K562 (cell line): ENCODE measurements at regions not wholly inside any gene's neighbourhood (a gene's known extent, or its start where the extent isn't known, plus 50 kb on each side); places are given as distances from the start of the nearest gene placed in this dataset.

Source experiments
- AFF1 ChIP-seq, 2 experiments: fragments of 450-650 bp; IDR thresholded peaks; 2 replicates each; pipeline ENCODE4 v1.6.1; 2018; ENCODE audit warnings: mild to moderate bottlenecking in 2 of 2, low read depth in 1 of 2; ENCODE audit not compliant: partially characterized antibody in 2 of 2
- EP400 ChIP-seq: fragments of 450-650 bp; IDR thresholded peaks from 2 replicates; pipeline ENCODE4 v1.6.1; 2017; ENCODE audit warnings: antibody characterized with exemption, mild to moderate bottlenecking, moderate library complexity
- FOXJ2 ChIP-seq: fragments of 200-800 bp; sonication (Bioruptor generic); IDR thresholded peaks from 2 replicates; pipeline ENCODE4 v1.6.1; 2016; ENCODE audit warnings: missing genetic modification characterization, missing compliant biosample characterization
- HMG20A ChIP-seq: fragments of 450-650 bp; formaldehyde crosslinking; conservative IDR thresholded peaks from 2 replicates; pipeline ENCODE4 v1.4.0; 2020; ENCODE audit warnings: mild to moderate bottlenecking, mixed read lengths
- MECOM ChIP-seq: fragments of 250-450 bp; sonication (Bioruptor Pico); IDR thresholded peaks from 2 replicates; pipeline ENCODE4 v1.8.0; 2022; ENCODE audit warnings: inconsistent platforms
- MEIS2 ChIP-seq: fragments of 450-650 bp; IDR thresholded peaks from 2 replicates; pipeline ENCODE4 v1.6.1; 2014; ENCODE audit warnings: mild to moderate bottlenecking; ENCODE audit not compliant: partially characterized antibody
- POLR2A ChIP-seq: fragments of 450-650 bp; conservative IDR thresholded peaks from 2 replicates; pipeline ENCODE4 v1.6.1; 2016
- TAL1 ChIP-seq: fragments of 450-650 bp; IDR thresholded peaks from 2 replicates; pipeline ENCODE4 v1.6.1; 2016; ENCODE audit warnings: mild to moderate bottlenecking
- ZNF316 ChIP-seq: fragments of 450-650 bp; IDR thresholded peaks from 2 replicates; pipeline ENCODE4 v1.6.1; 2016
- TF ChIP-seq, protein P1 (sequence below): fragments of 450-650 bp; IDR thresholded peaks from 2 replicates; pipeline ENCODE4 v1.6.1; 2017; ENCODE audit warnings: antibody characterized with exemption

DNA sequence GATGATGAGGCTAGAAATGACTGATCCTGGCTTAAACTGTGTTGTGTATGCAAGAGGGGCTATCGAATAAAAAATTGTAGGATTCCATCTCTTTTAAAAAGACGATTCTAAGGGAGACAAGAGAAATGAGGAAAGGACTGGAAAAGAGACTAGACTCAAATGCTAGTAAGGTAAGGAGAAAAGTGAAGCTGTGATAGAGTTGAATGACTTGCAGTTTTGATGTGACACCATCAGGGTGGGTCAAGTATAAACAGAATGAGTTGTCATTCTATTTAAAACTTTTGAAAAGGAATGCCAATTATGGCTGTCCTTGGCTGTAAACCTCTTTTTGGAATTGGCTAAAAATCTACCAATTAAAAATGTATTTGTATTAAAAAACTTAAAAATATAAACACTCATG, 184.5 kb upstream of the PHF14 start (continued):
- TF ChIP-seq, protein P1, sequence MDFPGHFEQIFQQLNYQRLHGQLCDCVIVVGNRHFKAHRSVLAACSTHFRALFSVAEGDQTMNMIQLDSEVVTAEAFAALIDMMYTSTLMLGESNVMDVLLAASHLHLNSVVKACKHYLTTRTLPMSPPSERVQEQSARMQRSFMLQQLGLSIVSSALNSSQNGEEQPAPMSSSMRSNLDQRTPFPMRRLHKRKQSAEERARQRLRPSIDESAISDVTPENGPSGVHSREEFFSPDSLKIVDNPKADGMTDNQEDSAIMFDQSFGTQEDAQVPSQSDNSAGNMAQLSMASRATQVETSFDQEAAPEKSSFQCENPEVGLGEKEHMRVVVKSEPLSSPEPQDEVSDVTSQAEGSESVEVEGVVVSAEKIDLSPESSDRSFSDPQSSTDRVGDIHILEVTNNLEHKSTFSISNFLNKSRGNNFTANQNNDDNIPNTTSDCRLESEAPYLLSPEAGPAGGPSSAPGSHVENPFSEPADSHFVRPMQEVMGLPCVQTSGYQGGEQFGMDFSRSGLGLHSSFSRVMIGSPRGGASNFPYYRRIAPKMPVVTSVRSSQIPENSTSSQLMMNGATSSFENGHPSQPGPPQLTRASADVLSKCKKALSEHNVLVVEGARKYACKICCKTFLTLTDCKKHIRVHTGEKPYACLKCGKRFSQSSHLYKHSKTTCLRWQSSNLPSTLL, result no peak
- TF ChIP-seq MECOM (no peak), TAL1 (no peak), POLR2A (peak; percentile 64), HMG20A (no peak), AFF1 (IDR thresholded peaks at IDR 0.05; ENCODE audit: low read depth in 1 of 2, partially characterized antibody in 2 of 2) (peak in 1 of 2 experiments; percentile 61), MEIS2 (peak; percentile 64), EP400 (peak; percentile 46), ZNF316 (peak; percentile 99), FOXJ2 (tag) (0 out of 2 replicates have a peak, but pooled peaks have one; percentile 57)
